Body of pancreas (tissue), 4 donors: ENCODE measurements at regions not wholly inside any gene's neighbourhood (a gene's known extent, or its start where the extent isn't known, plus 50 kb on each side); places are given as distances from the start of the nearest gene placed in this dataset.

Experiments
- ATAC-seq: fragments of 150-250 bp; one replicate; pipeline ENCODE4 v1.9.1; 2016
- DNase-seq, 4 donors: peaks; one replicate each; pipeline ENCODE4 v3.0.0-alpha.2; 2019
- H3K27ac ChIP-seq, 4 donors: fragments of 200-600 bp; sonication (generic); 1 replicate in 3 of 4; 2 replicates in 1 of 4; pipeline versions ENCODE4 v1.5.1 to v1.6.1; 2016 to 2019; ENCODE audit warnings: mild to moderate bottlenecking in 1 of 4, mixed read lengths in 1 of 4, moderate library complexity in 1 of 4
- H3K27me3 ChIP-seq, 2 donors: fragments of 200-600 bp; sonication (generic); one replicate each; pipeline ENCODE4 v1.6.0; 2016; ENCODE audit warnings: mild to moderate bottlenecking in 1 of 2
- H3K36me3 ChIP-seq, 2 donors: fragments of 200-600 bp; sonication (generic); replicated peaks in 1 of 2; 2 replicates each; pipeline ENCODE4 v1.5.1; 2016; ENCODE audit warnings: low read depth in 2 of 2; ENCODE audit not compliant: insufficient read depth in 1 of 2
- H3K4me1 ChIP-seq: fragments of 200-600 bp; sonication (generic); one replicate; pipeline ENCODE4 v1.6.0; 2016
- H3K4me3 ChIP-seq, 2 donors: fragments of 200-600 bp; sonication (generic); 1 replicate in 1 of 2; 2 replicates in 1 of 2; pipeline ENCODE4 v1.5.1; 2016 to 2019
- H3K9me3 ChIP-seq, 3 donors: fragments of 200-600 bp; sonication (generic); 1 replicate in 2 of 3; 2 replicates in 1 of 3; pipeline ENCODE4 v1.5.1; 2016
- CTCF ChIP-seq, 7 experiments: fragments of 450-650 bp in 4 of 7; fragments of 200-600 bp in 3 of 7; sonication (generic) in 3 of 7; IDR thresholded peaks; one replicate each; pipeline ENCODE4 v1.5.1; 2016 to 2019; ENCODE audit warnings: antibody characterized with exemption in 7 of 7
- POLR2A ChIP-seq, 3 donors: fragments of 450-650 bp; IDR thresholded peaks; one replicate each; pipeline ENCODE4 v1.6.1; 2016; ENCODE audit warnings: antibody characterized with exemption in 3 of 3, mild to moderate bottlenecking in 2 of 3
- WGBS, 2 donors: methylation state at CpG; one replicate each; pipeline ENCODE4 v1.1.5; 2017; 5-methylcytosine and 5-hydroxymethylcytosine counted together
- intact Hi-C: fragments of 100-400 bp; cut with DNase I; formaldehyde crosslinking; loops from one replicate; pipeline ENCODE4 v1.15.1; 2023

GRCh38 chr10:42997849-42998165, 79.1 kb upstream of the RET start:
- intact Hi-C loops = no loop called here
- TF ChIP-seq CTCF (IDR thresholded peaks at IDR 0.05) (no peak), POLR2A (IDR thresholded peaks at IDR 0.05) (no peak)
- no peaks in the 10 kb centered on the region for H3K36me3 ChIP-seq
- ATAC-seq (no peak), DNase-seq (no peak)
- H3K4me1 ChIP-seq = no peaks in the 10 kb centered on the region
- no peaks in the 10 kb centered on the region for H3K27me3 ChIP-seq
- 55 to 83% methylated on average over 2 to 4 of the region's 4 CpGs for WGBS, 2 donors
- H3K4me3 ChIP-seq = no peak overlapping the region
- no peaks in the 10 kb centered on the region for H3K9me3 ChIP-seq
- no peak overlapping the region for H3K27ac ChIP-seq

- no peaks in the 10 kb centered on the region for H3K36me3 ChIP-seq
- no peak overlapping the region for H3K27ac ChIP-seq
- H3K9me3 ChIP-seq = no peaks in the 10 kb centered on the region
- TF ChIP-seq CTCF (IDR thresholded peaks at IDR 0.05) (no peak), POLR2A (IDR thresholded peaks at IDR 0.05) (no peak)
- intact Hi-C loops = no loop called here
- ATAC-seq (no peak), DNase-seq (no peak)
- H3K27me3 ChIP-seq = no peaks in the 10 kb centered on the region
- WGBS, 2 donors = 73 to 79% methylated on average over 4 to 12 of the region's 12 CpGs
- no peaks in the 10 kb centered on the region for H3K4me1 ChIP-seq
- no peak overlapping the region for H3K4me3 ChIP-seq
Observed at GRCh38 chr10:42998481-42999384, 78.1 kb upstream of the RET start.

- Histone ChIP-seq H3K4me3 (no peak overlapping the region), H3K9me3 (no peaks in the 10 kb centered on the region), H3K36me3 (no peaks in the 10 kb centered on the region), H3K4me1 (no peaks in the 10 kb centered on the region), H3K27me3 (no peaks in the 10 kb centered on the region), H3K27ac (no peak overlapping the region)
- TF ChIP-seq POLR2A (IDR thresholded peaks at IDR 0.05) = no peak
- TF ChIP-seq CTCF (IDR thresholded peaks at IDR 0.05) = no peak
- 84 to 86% methylated on average over 2 to 7 of the region's 8 CpGs for WGBS, 2 donors
- intact Hi-C loops = no loop called here
- DNase-seq (no peak), ATAC-seq (no peak)
Observed at GRCh38 chr10:42999385-43000020, 77.4 kb upstream of the RET start.

- 94% methylated on average over 2 of the region's 3 CpGs; no CpG with 5 or more reads in 1 of the 2 donors for WGBS, 2 donors
- Histone ChIP-seq H3K27ac (no peak overlapping the region), H3K9me3 (no peaks in the 10 kb centered on the region), H3K4me3 (no peak overlapping the region), H3K36me3 (no peaks in the 10 kb centered on the region), H3K27me3 (no peaks in the 10 kb centered on the region), H3K4me1 (no peaks in the 10 kb centered on the region)
- TF ChIP-seq POLR2A (IDR thresholded peaks at IDR 0.05) (no peak), CTCF (IDR thresholded peaks at IDR 0.05) (no peak)
- ATAC-seq (no peak), DNase-seq (no peak)
- intact Hi-C loops = no loop called here
Observed at GRCh38 chr10:43000021-43000411, 76.9 kb upstream of the RET start.
